Stimulated activated CD8-positive, alpha-beta memory T cell treated with anti-CD3 and anti-CD28 coated beads, Interleukin-12 subunit alpha, Interleukin-12 subunit beta, amount 100 ng/mL, for 24 hours (primary cell): ENCODE measurements at regions not wholly inside any gene's neighbourhood (a gene's known extent, or its start where the extent isn't known, plus 50 kb on each side); places are given as distances from the start of the nearest gene placed in this dataset.
"Not testable (repeated sequence)": the region's sequence is repeated elsewhere in the genome, so short reads cannot be mapped to it uniquely, and the experiment has no call there.

Source experiments
- DNase-seq: peaks from one replicate; pipeline ENCODE4 v3.0.0-alpha.2; 2020; ENCODE audit errors: extremely low read depth

DNA sequence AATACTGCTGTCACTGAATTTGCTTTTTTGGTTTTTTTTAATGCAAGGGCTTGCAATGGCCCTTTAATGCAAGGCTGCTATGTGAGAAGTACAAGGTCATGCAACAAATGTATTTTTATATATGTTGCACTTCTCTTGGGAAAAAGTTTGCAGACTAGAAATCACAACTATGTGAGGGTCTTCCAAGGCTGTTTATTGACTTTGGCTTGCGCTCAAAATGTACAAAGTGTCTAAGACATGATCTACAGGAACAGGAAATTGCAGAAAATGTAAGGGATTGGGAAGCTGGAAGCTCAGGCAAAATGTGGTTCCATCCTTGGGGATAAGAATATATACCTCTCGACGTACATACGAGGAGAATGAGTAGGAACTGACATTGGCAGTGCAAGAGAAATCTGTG is 92.2 kb upstream of the F13A1 start:
- no peak for DNase-seq

DNA sequence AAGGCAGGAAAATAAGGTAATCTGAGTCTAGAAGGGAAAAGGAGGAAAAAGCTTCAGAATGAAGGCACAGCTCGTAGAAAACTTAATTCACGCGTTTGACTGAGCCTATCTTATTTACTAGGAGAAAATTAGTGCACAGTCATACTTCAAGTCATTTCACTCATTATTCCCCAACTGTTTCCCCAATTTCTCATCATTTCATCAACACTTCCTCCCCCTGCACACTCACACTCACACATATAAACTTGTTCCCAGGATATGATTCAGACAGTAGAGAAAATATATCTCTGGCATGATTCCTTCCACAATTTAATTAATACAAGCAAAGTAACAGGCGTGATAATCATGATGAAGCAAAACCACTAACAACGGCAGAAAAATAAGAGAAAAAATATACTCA is 94.5 kb upstream of the F13A1 start:
- no peak for DNase-seq

DNA sequence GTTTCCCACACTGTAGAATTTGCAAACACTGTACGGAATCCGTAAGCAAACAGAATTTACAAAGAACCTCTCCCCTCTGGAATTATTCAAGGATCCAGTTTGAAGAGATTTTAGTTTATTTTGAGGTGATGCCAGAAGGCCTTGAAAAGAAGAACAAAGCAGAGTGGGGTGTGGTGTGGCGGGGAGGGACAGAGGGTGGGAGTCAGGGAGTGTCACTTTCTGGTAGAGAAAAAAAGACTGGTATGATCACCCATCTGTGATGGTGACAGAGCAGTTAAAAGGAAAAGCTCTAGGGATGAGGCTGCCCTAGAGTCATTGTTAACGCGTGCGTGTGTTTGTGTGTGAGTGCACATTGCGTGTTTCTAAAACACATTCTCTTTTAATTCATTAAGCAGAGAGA is 97.0 kb upstream of the F13A1 start:
- DNase-seq, result no peak

DNA sequence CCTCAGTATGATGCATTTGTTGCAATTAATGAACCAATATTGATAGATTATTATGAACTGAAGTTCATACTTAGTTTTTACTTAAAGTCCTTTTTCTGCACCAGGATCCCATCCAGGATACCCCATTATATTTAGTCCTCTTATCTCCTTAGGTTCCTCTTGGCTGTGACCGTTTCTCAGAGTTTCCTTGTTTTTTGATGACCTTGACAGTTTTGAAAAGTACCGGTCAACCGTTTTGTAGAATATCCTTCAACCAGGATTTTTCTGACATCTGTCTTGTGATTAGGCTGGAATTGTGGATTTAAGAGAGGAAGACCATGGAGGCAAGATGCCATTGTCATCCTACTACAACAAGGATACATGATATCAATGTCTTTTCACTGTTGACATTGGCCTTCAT is 98.0 kb upstream of the F13A1 start:
- no peak for DNase-seq

DNA sequence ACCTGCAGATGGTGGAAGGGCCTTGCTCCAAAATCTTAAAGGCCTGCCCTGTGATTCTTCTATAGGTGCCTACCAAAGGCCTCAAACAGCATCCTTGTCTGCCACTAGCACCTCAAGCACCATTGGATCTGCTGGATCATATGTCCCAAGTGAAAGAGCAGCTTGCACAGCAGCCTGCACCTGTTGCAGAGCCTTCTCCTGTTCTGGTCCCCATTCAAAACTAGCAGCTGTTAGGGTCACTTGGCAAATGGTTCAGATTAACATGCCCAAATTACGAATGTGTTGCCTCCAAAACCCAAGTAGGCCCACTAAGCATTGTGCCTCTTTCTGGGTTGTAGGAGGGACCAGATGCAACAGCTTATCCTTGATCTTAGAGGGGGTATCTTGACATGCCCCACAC is 99.6 kb upstream of the F13A1 start:
- no peak for DNase-seq

DNA sequence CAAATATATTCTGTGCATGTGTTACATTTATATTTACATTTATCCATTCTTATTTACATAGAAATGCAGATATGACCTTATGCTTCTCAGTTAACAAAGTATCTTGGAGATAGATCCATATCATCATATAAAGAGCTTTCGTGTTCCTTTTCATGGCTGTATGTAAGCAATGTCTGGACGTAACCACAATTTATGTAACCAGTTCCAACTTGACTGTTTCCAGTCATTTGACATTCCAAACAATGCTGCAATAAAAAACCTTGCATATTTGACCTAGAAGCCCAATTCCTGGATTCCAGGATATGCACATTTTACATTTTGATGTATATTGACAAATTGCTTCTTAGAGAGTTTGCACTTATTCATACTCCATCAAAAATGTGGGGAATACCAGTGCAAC is 113.7 kb upstream of the F13A1 start:
- DNase-seq, result no peak

DNA sequence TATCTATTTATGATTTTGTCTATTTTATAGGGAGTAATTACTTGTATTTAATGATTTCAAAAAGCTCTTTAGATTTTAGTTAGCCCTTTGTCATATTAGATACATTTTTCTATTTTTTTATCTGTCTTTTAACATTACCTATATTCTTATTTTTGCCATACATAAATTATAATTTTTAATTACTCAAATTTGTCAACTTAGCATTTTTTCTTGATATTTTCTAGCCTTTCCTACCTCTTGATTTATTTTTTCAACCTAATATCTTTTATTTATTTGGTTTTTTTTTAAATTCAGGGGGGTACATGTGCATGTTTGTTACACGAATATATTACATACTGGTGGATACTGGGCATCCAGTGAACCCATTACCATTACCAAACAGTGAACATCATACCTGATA is 114.3 kb upstream of the F13A1 start:
- DNase-seq, result no peak

DNA sequence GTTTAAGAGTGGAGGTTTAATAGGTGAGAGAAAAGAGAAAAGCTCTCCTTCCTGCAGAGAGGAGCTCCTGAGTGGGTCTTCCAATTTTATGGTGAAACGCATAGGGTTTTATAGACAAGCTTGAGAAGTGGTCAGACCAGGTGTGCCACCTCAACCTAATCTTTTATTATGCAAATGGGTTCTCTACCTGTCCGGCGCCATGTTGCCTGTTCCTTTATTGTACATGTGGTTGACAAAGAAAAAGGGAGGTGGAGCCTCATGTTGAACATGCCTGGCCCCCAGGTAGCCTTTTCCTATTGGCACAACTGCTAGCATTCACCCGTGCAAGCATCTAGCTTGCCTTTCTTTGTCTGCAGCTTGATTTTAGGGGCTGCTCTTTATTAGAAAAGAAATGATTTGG is 115.9 kb upstream of the F13A1 start:
- no peak for DNase-seq

DNA sequence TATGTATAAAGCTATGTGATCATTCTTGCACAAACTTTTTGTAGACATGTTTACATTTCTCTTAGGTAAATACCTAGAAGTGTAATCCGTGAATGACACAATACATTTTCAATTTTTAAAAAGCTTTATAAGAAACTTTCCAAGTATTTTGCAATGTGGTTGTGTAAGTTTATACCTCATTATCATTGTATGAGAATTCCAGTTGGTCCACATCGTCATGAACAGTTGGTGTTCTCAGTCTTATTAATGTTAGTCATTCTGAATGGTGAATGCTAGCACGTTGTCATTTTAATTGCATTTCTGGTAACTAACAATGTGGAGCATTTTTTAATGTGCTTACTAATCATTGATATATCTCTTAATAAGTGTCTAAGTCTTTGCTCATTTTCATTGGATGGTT is 116.5 kb upstream of the F13A1 start:
- no peak for DNase-seq

DNA sequence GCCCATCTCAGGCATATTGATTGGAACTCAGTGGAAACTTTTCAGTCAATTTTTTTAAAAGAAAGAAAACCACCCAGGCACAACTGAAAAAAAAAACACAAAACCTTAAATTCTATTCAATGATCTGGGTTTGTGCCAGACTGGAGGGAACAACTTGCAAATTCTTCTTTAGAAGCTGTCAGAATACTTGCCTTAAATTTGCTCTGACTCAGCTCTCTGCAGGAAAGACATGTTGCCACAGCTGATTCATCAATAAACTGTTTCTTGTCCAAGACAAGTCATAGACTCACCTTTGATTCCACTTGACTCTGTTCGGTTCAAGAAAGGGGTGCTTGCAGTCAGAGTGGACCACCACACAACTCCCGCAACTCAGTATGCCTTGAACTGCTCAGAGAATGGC is 117.8 kb upstream of the F13A1 start:
- no peak for DNase-seq

DNA sequence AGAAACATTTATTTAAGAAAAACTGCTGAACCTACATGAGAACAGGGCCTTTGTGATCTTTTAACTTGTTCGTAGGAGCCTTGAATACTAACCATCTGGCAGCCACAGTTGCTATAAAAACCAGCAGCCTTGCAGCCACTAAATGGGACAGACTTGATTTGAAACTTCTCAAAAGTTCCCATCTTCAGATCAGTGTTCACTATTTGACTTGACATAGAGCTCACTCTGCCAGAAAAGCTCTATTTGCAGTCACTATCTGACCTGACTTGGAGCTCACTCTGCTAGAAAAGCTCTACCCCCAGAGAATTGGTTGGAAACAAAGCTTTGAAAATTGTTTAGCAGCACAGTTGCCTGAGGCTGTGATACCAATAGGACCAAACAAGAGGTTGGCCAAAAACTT is 119.3 kb upstream of the F13A1 start:
- DNase-seq, result no peak

DNA sequence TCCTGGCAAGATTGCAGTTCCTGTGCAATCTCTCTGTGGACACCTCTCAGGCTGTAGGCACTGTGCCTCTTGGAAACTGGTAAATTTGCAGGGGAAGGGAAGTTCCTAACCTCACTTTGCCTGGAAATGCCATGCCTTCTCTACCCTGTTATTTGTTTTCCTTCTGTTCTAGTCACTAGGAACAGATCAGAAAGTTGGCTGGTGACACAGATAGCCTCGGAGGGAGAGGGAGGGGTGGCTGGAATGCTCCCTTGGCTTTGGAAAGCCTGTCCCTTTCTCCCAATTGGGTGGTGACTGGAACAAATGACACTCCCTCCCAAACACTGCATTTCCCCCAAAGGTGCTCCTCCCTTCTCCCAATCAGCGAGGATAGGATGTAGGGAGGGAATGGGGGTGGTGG is 131.5 kb upstream of the F13A1 start:
- DNase-seq, result no peak

DNA sequence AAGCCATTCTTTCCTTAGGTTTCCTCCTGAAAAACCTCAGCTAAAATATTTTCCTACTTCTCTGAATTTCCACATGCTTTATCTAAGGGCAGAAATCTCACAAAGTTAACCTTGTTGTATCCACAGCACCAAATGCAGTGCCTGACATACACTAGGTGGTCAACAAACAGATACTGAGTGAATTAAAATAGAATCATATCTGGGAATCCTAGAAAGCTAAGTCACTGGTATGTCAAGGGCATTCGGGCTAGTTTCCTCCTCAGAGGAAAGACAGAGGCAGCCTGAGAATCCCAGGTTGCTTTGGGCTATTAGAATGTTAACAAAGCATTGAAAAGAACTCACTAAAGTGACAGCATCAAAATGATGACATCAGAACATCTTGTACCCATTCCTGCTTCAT is 132.7 kb upstream of the F13A1 start:
- no peak for DNase-seq

DNA sequence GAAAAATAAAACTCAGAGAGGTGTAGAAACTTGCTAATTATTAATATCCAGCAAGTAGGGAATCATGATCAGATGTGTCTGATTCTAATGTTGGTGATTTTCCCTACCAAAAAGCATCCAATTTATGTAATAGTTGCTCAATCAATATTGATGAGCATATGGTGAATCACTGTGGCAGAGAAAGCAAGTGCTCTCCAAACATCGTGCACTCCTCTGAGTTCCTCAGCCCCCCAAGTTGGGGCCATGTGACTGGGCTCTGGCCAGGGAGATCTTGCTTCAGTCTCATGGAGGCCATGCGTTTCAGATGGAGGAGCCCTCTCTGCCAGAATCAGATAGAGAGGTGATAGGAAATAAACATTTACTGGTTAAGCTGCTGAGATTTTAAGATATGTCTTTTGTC is 133.2 kb upstream of the LY86 start:
- no peak for DNase-seq

DNA sequence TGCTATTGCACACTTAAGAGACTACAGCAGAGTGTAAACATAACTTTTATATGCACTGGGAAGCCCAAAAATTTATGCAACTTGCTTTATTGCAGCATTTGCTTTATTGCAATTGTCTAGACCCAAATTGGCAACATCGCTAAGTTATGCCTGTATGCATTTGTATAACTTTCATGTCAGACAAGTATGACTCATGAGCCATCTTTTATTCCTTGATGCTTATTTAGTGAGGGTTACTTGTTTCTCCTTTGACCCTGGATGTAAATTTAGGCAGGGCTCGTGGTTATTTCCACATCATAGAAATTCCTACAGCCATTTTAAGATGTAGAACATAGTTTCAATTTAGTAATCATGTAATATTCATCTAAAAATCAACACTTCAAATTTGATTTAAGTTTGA is 130.3 kb upstream of the LY86 start:
- no peak for DNase-seq

DNA sequence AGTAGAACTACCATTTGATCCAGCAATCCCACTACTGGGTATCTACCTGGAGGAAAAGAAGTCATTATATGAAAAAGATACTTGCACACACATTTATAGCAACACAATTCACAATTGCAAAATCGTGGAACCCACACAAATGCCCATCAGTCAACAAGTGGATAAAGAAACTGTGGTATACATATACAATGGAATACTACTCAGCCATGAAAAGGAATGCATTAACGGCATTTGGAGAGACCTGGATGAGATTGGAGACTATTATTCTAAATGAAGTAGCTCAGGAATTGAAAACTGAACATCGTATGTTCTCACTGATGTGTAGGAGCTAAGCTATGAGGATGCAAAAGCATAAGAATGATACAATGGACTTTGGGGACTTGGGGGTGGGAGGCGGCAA is 128.6 kb upstream of the LY86 start:
- DNase-seq, result not testable (repeated sequence)

DNA sequence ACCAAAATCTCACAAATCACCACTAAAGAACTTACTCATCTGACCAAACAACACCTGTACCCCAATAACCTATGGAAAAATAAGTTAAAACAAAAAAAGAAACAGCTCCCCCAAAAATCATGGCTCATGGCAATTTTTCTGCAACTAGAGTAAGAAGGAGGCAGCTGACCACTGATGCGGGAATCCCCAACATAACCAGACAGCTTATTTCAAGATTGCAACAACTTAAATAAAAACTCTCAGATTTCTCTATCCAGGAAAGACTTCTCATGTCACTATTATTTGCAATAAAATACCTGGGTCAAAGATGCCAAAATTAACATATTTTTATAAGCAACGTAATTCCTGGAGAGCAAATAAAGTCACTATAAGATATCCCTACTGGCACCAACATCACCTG is 128.1 kb upstream of the LY86 start:
- no peak for DNase-seq

DNA sequence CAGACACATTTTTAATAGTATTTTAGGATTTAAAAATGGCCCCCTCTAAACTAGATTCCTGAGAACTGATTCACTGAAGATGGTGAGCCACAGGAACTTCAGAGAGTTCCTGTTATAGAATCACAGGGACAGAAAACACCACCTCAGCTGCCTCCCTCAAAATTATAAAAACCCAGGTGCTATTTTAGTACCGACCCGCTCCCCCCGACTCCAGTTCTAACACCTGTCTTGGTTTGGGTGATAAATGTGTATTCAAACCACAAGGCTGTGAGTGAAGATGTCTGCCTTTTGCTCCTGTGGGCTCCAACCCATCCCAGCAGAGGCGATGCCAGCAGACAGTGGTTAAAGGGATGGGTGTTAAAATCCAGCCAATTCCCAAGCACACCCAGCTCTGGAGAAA is 127.4 kb upstream of the LY86 start:
- DNase-seq, result no peak

DNA sequence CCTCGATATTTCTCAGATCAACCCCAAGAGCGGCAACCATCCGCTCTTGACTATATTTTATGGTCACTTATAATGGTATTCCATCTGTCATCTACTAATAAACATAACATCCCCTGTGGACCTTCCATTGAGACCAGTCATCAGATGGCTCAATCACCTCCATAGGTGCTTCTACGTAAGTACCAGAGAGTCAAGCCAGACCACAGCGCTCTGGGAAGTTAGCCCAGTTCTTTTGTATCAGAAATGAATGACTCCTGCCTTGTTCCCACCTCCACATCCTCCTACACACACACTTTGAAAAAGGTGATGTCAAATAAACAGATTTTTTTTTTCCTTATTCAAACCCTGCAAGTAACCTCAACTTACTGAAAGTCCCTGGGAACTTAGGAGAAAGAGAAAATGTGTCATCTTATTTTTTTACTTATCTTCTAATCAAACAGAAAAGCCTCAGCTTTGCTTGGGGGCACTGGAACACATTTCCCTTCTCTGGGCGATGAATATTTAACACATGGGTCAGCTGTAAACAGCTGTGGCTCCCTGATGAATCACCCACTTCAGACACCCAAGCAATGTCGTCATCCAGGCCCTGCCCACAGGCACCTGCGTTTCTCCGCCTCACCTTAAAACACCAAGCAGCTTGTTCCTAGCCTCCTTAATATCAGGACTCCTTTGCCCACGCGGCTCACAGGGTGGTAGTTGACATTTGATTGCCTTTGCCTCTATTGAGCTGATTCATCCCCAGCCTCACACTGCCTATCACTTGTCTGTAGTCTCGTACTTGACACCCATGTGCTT is 121.4 kb upstream of the LY86 start:
- DNase-seq, result no peak

DNA sequence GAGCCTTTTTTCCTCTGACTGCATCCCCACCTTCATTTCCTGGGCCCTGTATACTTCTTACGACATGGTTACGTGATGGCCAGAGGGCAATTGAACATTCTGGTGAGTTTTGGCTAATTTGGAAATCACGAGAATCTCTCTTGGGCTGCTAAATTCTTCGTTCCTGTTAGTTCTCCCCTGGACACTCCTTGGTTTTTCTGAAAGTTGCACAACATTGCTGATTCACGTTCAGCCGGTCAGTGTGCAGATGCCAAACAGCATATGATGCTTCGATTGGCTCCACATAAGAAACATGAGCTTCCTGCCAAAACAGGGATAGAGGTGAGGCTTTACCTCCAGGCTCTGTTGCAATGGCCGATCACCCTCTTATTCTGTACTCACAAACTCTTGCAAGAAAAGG is 119.4 kb upstream of the LY86 start:
- DNase-seq, result no peak

DNA sequence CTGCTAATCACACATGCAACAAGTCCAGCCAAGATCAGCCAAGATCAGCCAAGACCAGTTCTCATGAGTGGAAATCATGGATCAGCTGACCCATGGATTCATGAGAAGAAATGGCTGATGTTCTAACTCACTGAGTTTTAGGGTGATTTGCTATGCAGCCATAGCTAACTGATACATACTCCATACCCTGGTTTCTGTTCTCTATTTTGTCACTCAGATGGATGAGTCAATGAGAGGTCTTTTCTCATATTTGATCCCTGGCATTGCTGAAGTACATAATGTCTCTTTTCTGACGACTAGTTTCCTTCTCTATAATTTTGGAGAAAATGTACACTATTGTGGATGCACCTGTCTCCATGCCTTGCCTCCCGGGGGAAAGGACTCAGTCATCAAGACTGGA is 118.4 kb upstream of the LY86 start:
- DNase-seq, result no peak

DNA sequence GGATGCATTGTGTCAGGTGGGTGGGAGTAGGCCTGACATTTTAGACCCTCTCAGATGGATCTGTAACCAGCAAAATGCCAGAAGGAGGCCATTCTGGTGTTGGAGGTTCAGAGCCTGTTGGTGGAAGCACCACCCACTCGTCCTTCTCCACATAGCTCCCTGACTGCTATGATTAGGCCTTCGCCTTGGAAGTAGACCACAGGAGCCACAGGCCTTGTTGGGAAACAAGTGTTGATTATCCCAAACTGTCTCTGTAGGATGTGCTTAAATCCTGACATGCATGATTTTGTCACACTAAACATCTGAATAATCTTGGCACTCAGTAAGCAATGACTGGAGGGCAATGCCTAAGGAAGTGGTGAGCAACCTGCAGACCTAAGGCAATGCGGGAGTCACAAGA is 117.2 kb upstream of the LY86 start:
- no peak for DNase-seq

DNA sequence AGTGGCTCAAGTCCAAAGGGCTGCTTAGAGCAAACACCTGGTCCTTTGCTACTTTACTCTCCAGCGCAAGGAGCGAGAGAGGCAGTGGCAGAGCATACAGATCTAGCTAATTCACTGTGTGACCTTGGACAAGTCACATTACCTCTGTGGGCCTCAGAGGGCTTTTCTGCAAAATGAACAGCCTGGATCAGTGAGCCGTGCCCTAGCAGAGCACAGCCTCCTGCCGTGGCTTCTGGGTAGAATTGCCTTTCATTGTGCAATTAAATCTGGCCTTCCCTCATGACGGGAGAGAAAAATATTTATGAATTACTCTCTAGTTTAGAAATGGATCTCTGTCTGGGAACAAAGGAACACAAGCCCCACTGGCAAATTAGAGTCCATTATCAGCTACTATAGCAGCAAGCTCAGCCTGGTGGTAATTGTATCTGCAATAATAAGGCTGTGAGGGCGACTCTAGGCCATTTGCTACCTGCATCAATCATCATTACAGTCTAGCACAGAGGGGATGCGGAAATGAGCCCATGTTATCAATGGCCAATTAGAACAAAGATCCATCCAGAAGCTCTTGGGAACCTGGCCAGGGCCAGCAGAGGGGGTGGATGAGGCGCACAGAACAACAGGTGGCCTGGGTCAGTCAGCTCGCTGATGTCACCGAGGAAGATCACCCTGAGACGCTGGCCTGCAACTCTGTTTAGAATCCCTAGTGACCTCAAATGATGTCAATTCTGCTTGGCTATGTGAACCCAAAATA is 114.2 kb upstream of the LY86 start:
- no peak for DNase-seq

DNA sequence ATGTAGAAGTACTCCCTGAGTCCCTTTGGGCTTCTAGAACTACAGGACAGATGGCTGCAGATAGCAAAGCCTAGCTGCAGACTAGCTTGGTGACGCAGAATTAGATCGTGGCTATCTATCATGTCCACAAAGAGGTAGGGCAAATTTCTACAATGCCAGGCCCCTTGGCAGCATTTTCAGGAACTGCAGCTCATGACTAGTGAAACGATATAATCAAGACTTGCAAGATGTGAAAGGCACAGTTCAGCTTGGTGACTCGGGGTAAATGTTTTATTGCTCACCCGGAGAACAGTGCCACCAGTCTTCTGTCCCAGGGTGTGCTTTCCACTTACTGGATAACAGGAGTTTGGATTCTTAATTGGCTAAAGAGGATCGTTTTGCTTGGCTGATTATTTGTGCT is 108.7 kb upstream of the LY86 start:
- DNase-seq, result no peak
